Esophagus squamous epithelium (tissue), 5 donors: ENCODE measurements at regions not wholly inside any gene's neighbourhood (a gene's known extent, or its start where the extent isn't known, plus 50 kb on each side); places are given as distances from the start of the nearest gene placed in this dataset.

Source experiments
- DNase-seq: peaks from one replicate; lab custom pipeline; 2025; lab: John Stamatoyannopoulos, UW
- H3K27ac ChIP-seq, 4 donors: fragments of 200-600 bp; sonication (generic); one replicate each; pipeline ENCODE4 v1.5.1; 2016 to 2019; ENCODE audit warnings: mild to moderate bottlenecking in 1 of 4
- H3K27me3 ChIP-seq, 4 donors: fragments of 200-600 bp; sonication (generic); 1 replicate in 3 of 4; 2 replicates in 1 of 4; pipeline versions ENCODE4 v1.5.1 to v1.6.0; 2017 to 2021; ENCODE audit warnings: antibody characterized with exemption in 1 of 4
- H3K36me3 ChIP-seq, 3 donors: fragments of 200-600 bp; sonication (generic); one replicate each; pipeline ENCODE4 v1.5.1; 2016 to 2019
- H3K4me1 ChIP-seq, 3 donors: fragments of 200-600 bp; sonication (generic); one replicate each; pipeline ENCODE4 v1.5.1; 2017 to 2019
- H3K4me3 ChIP-seq, 4 donors: fragments of 200-600 bp; sonication (generic); 1 replicate in 3 of 4; 2 replicates in 1 of 4; pipeline ENCODE4 v1.5.1; 2016 to 2019; ENCODE audit warnings: mild to moderate bottlenecking in 2 of 4, moderate library complexity in 1 of 4
- H3K9me3 ChIP-seq, 3 donors: fragments of 200-600 bp; sonication (generic); one replicate each; pipeline ENCODE4 v1.5.1; 2016 to 2019
- POLR2A ChIP-seq, 4 donors: fragments of 450-650 bp; IDR thresholded peaks; one replicate each; pipeline ENCODE4 v1.6.1; 2017; ENCODE audit warnings: antibody characterized with exemption in 4 of 4, mild to moderate bottlenecking in 4 of 4, moderate library complexity in 3 of 4
- WGBS, 2 donors: methylation state at CpG; one replicate each; pipeline ENCODE4 v1.1.5; 2018; 5-methylcytosine and 5-hydroxymethylcytosine counted together
- intact Hi-C: fragments of 100-400 bp; cut with DNase I; formaldehyde crosslinking; loops from one replicate; pipeline ENCODE4 v1.15.0; 2022
- TF ChIP-seq, protein P1 (sequence below), 6 experiments: fragments of 450-650 bp in 4 of 6; fragments of 200-600 bp in 2 of 6; sonication (generic) in 2 of 6; IDR thresholded peaks; one replicate each; pipeline ENCODE4 v1.5.1; 2016 to 2019; ENCODE audit warnings: antibody characterized with exemption in 6 of 6, mild to moderate bottlenecking in 4 of 6, moderate library complexity in 4 of 6
- donor health status: DM: yes; HTN: yes; CAD: no.

DNA sequence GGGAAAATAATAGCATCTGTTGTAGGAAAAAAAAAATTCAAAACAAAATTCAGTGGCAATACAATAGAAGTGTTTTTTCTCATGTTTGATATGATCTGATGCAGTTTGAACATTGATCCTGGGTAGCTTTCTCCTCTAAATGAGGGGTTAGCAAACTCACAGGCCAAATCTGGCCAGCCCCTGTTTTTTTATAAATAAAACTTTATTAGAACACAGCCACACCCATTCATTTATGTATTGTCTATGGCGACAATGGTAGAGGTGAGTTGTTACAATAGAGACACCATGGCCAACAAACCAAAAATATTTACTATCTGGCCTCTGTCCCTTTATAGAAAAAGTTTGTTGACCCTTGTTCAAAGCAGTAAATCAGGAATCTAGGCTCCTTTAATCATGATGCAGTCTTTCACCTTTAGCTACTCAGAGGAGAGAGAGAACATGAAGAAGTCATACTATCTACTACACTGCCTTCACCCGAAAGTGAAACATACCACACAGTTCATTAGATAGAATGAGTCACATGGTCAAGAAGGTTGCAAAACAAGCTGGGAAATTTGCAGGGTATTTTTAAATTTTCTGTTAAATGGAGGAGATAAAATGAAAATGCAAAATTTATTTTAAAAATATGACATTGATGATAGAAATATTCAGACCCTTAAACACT, 186.6 kb upstream of the MAOA start:
- intact Hi-C loops: no loop called here
- 84 to 87% methylated on average over 2 of the region's 2 CpGs for WGBS, 2 donors
- no peaks in the 10 kb centered on the region for H3K36me3 ChIP-seq
- H3K27ac ChIP-seq: no peak overlapping the region
- TF ChIP-seq POLR2A (IDR thresholded peaks at IDR 0.05): no peak
- TF ChIP-seq, protein P1, sequence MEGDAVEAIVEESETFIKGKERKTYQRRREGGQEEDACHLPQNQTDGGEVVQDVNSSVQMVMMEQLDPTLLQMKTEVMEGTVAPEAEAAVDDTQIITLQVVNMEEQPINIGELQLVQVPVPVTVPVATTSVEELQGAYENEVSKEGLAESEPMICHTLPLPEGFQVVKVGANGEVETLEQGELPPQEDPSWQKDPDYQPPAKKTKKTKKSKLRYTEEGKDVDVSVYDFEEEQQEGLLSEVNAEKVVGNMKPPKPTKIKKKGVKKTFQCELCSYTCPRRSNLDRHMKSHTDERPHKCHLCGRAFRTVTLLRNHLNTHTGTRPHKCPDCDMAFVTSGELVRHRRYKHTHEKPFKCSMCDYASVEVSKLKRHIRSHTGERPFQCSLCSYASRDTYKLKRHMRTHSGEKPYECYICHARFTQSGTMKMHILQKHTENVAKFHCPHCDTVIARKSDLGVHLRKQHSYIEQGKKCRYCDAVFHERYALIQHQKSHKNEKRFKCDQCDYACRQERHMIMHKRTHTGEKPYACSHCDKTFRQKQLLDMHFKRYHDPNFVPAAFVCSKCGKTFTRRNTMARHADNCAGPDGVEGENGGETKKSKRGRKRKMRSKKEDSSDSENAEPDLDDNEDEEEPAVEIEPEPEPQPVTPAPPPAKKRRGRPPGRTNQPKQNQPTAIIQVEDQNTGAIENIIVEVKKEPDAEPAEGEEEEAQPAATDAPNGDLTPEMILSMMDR (IDR thresholded peaks at IDR 0.05): no peak
- H3K9me3 ChIP-seq: no peaks in the 10 kb centered on the region
- H3K4me1 ChIP-seq: no peaks in the 10 kb centered on the region
- H3K4me3 ChIP-seq: no peak overlapping the region
- H3K27me3 ChIP-seq: no peaks in the 10 kb centered on the region
- no peak for DNase-seq

DNA sequence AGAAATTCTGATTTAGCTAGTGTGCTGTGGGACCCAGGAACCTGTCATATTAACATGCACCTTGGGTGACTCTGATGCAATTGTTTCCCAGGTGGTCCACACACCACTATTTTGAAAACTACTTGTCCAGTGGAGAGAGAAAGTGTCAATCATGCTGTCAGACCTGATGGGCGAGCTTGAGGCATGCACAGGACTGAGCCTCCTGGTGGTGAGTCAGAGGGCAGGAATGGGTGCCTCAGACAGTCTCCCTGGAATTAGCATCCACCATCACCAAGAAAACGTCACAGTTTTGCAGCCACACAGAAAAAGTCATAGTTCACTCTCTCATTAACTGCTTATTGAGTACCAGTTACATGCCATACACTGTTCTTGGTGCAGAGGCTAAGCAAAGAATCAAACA, 181.8 kb upstream of the MAOA start:
- TF ChIP-seq, protein P1 (IDR thresholded peaks at IDR 0.05): no peak
- no peak for TF ChIP-seq POLR2A (IDR thresholded peaks at IDR 0.05)
- Histone ChIP-seq H3K4me1 (no peaks in the 10 kb centered on the region), H3K27ac (no peak overlapping the region), H3K9me3 (no peaks in the 10 kb centered on the region), H3K27me3 (no peaks in the 10 kb centered on the region), H3K36me3 (no peaks in the 10 kb centered on the region), H3K4me3 (no peak overlapping the region)
- 40% methylated on average over 1 of the region's 2 CpGs for WGBS, 2 donors
- intact Hi-C loops: no loop called here
- no peak for DNase-seq

DNA sequence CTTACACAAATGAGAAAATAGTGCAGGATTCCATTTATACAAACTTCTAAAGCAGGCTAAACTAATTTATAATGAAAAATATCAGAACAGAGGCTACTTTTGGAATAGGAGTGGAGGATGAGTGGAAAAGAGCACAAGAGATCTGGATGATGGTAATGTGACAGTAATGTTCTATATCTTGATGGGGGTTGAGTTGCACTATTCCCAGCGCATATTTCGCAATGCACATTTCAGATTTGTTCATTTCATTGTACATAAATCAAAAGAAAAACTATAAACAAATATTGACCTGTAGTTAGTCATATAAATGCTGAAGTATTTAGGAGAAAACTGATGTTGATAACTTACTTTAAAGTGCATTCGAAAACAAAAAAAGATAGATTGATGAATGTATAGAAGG, 177.0 kb upstream of the MAOA start:
- DNase-seq: no peak
- WGBS, 2 donors: 91 to 94% methylated on average over 3 of the region's 3 CpGs

DNA sequence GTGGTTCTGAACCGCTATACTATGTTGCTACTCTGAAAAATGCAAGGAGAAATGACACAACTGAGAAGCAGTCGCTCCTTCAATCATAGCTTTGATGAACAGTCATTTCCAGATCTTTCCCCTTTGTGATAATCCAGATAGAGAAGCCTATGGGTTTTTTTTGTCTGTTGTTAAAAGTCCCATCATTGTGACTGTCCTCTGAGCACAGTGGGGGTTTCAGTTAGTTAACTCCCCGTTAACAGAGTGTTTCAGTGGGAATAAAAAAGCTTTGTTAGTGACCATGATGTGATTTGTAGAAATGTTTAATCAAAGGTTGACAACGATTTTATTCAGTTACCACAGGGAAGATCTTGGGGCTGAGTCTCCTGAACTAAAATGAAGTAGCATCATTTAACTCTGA, 176.2 kb upstream of the MAOA start:
- no peak overlapping the region for H3K4me3 ChIP-seq
- H3K27me3 ChIP-seq: no peaks in the 10 kb centered on the region
- WGBS, 2 donors: 61 to 72% methylated on average over 4 of the region's 4 CpGs
- intact Hi-C loops: no loop called here
- H3K36me3 ChIP-seq: no peaks in the 10 kb centered on the region
- no peaks in the 10 kb centered on the region for H3K9me3 ChIP-seq
- DNase-seq: no peak
- no peak for TF ChIP-seq POLR2A (IDR thresholded peaks at IDR 0.05)
- TF ChIP-seq, protein P1 (IDR thresholded peaks at IDR 0.05): no peak
- H3K4me1 ChIP-seq: no peaks in the 10 kb centered on the region
- no peak overlapping the region for H3K27ac ChIP-seq

More for the DNA sequence above, 177.0 kb upstream of the MAOA start:
- no peak overlapping the region for H3K4me3 ChIP-seq
- H3K36me3 ChIP-seq: no peaks in the 10 kb centered on the region
- H3K27ac ChIP-seq: no peak overlapping the region
- H3K9me3 ChIP-seq: no peaks in the 10 kb centered on the region
- H3K27me3 ChIP-seq: no peaks in the 10 kb centered on the region
- intact Hi-C loops: no loop called here
- no peaks in the 10 kb centered on the region for H3K4me1 ChIP-seq
- TF ChIP-seq, protein P1 (IDR thresholded peaks at IDR 0.05): no peak
- TF ChIP-seq POLR2A (IDR thresholded peaks at IDR 0.05): no peak

DNA sequence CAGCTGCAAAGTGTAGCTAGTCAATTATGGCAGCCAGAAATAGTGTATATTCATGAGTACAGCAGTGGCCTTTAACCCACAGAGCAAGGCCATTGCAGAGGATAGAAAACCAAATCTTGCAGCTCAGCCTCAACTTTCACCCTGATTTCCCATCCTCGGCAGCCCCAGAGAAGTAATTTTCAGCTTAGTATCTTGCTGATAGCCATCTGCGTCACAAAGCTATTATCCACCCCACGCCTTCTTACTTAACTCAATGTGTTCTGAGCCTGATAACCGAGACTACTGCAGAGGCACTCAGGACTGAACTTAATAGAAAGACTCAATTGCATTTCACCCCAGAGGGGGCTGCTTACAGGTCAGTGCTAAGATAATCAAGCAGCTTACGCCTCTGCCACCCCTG, 174.5 kb upstream of the MAOA start:
- no peak overlapping the region for H3K27ac ChIP-seq
- DNase-seq: no peak
- no peaks in the 10 kb centered on the region for H3K27me3 ChIP-seq
- H3K4me3 ChIP-seq: no peak overlapping the region
- TF ChIP-seq POLR2A (IDR thresholded peaks at IDR 0.05): no peak
- TF ChIP-seq, protein P1 (IDR thresholded peaks at IDR 0.05): no peak
- 60 to 79% methylated on average over 2 to 5 of the region's 5 CpGs for WGBS, 2 donors
- no peaks in the 10 kb centered on the region for H3K36me3 ChIP-seq
- intact Hi-C loops: no loop called here
- no peaks in the 10 kb centered on the region for H3K4me1 ChIP-seq
- no peaks in the 10 kb centered on the region for H3K9me3 ChIP-seq
